Activated naive CD8-positive, alpha-beta T cell treated with anti-CD3 and anti-CD28 coated beads, Interleukin-2, amount 10 ng/mL, durations not matched to agents 7 days and 5 days (primary cell): ENCODE measurements at regions not wholly inside any gene's neighbourhood (a gene's known extent, or its start where the extent isn't known, plus 50 kb on each side); places are given as distances from the start of the nearest gene placed in this dataset.

Experiments used
- ATAC-seq: fragments of 150-1000 bp; cut with Tn5 transposase; one replicate; pipeline ENCODE4 v1.10.0; 2021; ENCODE audit warnings: low read depth, moderate library complexity
- POLR2A ChIA-PET: fragments of 350-600 bp; sonication (Branson Sonifier 250); formaldehyde crosslinking; loops from one replicate; lab custom pipeline; 2021; ENCODE audit warnings: antibody characterized with exemption; lab: Charles Lee
- DNase-seq: peaks from one replicate; pipeline ENCODE4 v3.0.0; 2021
- H3K27ac Mint-ChIP-seq: one replicate; pipeline ENCODE4 v1.8.0; 2022; ENCODE audit warnings: mild to moderate bottlenecking, mixed read lengths
- H3K27me3 Mint-ChIP-seq: one replicate; pipeline ENCODE4 v1.8.0; 2022; ENCODE audit warnings: mild to moderate bottlenecking, moderate library complexity, mixed read lengths
- H3K36me3 Mint-ChIP-seq: one replicate; pipeline ENCODE4 v1.8.0; 2021; ENCODE audit warnings: mild to moderate bottlenecking, mixed read lengths
- H3K4me1 Mint-ChIP-seq: one replicate; pipeline ENCODE4 v1.8.0; 2021; ENCODE audit warnings: mixed read lengths
- H3K4me3 Mint-ChIP-seq: one replicate; pipeline ENCODE4 v1.8.0; 2022; ENCODE audit warnings: mild to moderate bottlenecking, moderate library complexity, mixed read lengths
- H3K9me3 Mint-ChIP-seq: one replicate; pipeline ENCODE4 v1.8.0; 2021; ENCODE audit warnings: mixed read lengths

GRCh38 chr15:35979608-35980007 is 433.6 kb upstream of the DPH6 start:
- no peaks in the 10 kb centered on the region for H3K9me3 Mint-ChIP-seq
- no peak overlapping the region for H3K4me3 Mint-ChIP-seq
- POLR2A ChIA-PET: no interaction called here
- DNase-seq (no peak), ATAC-seq (no peak)
- H3K36me3 Mint-ChIP-seq: no peaks in the 10 kb centered on the region
- H3K4me1 Mint-ChIP-seq: no peaks in the 10 kb centered on the region
- H3K27me3 Mint-ChIP-seq: no peaks in the 10 kb centered on the region
- no peak overlapping the region for H3K27ac Mint-ChIP-seq

DNA sequence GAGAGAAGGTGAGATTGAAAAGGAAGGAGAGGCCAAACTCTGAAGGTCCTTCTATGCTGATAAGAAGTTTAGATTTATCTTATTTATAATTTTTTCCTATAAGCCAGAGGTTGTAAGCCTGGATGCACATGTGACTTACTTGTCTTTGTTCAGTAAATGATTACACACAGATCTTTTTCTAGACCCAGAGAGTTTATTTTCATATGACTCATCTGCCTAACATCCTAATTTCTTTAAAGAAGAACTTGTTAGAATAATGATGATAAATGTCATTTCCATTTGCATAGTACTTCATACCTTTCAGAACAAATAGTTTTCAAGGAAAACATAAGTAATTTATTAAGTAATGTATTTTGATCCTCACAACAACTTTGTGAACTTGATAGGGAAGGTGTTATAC is 434.8 kb upstream of the DPH6 start:
- no peaks in the 10 kb centered on the region for H3K27me3 Mint-ChIP-seq
- no peak overlapping the region for H3K4me3 Mint-ChIP-seq
- no peaks in the 10 kb centered on the region for H3K4me1 Mint-ChIP-seq
- H3K9me3 Mint-ChIP-seq: no peaks in the 10 kb centered on the region
- no peak overlapping the region for H3K27ac Mint-ChIP-seq
- POLR2A ChIA-PET: no interaction called here
- DNase-seq (no peak), ATAC-seq (no peak)
- no peaks in the 10 kb centered on the region for H3K36me3 Mint-ChIP-seq

DNA sequence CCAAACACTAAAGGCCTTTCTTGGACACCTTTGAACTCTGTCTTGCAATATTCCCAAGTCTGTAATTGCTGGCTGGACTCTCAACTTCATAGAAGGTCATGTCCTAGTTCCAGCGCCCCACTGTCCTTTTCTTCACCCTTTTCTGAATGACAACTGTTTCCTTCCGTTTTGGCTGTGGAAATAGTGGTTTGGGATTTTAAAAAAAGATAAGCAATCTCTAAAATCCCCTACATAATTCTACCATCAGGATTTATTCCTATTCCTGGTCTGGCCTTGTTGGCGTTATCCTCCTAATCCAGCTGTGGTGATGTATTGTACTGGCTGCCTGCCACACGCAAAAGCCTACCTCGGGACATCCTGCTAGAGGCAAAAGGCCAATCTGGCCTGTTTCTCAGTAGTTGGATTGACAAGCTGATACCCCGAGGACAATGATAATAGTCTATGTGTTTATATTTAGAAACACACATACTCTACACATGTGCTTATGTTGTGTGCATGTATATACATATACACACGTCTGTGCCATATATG is 440.3 kb upstream of the DPH6 start:
- Mint-ChIP-seq H3K36me3 (no peaks in the 10 kb centered on the region), H3K4me1 (no peaks in the 10 kb centered on the region), H3K4me3 (no peak overlapping the region), H3K9me3 (no peaks in the 10 kb centered on the region), H3K27me3 (no peaks in the 10 kb centered on the region), H3K27ac (no peak overlapping the region)
- ATAC-seq (no peak), DNase-seq (no peak)
- POLR2A ChIA-PET: no interaction called here

- no peaks in the 10 kb centered on the region for H3K9me3 Mint-ChIP-seq
- POLR2A ChIA-PET: no interaction called here
- H3K27ac Mint-ChIP-seq: no peak overlapping the region
- no peaks in the 10 kb centered on the region for H3K27me3 Mint-ChIP-seq
- no peak overlapping the region for H3K4me3 Mint-ChIP-seq
- no peaks in the 10 kb centered on the region for H3K36me3 Mint-ChIP-seq
- no peaks in the 10 kb centered on the region for H3K4me1 Mint-ChIP-seq
- DNase-seq (no peak), ATAC-seq (no peak)
These were observed 441.1 kb upstream of the DPH6 start for GRCh38 chr15:35987056-35987455.

DNA sequence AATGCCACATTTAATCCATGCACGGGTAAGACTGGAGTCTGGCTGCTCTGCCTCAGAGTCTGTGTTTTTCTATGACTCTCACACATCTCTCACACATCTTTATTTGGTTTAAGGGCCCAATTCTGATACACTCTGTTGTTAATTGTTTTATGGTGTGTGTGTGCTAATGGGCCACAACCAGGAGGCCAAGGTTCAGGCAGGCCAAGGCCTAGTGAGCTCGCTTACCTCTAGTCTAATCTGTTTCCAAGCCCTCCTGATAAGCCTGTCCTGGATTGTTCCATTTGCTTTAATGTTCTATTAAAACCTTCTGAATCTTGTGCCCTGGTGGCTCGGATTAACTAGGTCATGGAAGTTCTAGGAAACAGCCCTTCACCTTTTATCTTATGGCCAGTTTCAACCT is 445.4 kb upstream of the DPH6 start:
- Mint-ChIP-seq H3K27ac (no peak overlapping the region), H3K27me3 (no peaks in the 10 kb centered on the region), H3K4me3 (no peak overlapping the region), H3K4me1 (no peaks in the 10 kb centered on the region), H3K9me3 (peaks cover 2% of the 10 kb centered on the region), H3K36me3 (no peaks in the 10 kb centered on the region)
- DNase-seq: no peak
- POLR2A ChIA-PET: no interaction called here
- ATAC-seq: no peak

- POLR2A ChIA-PET: no interaction called here
- no peak overlapping the region for H3K27ac Mint-ChIP-seq
These were observed 446.8 kb upstream of the DPH6 start for GRCh38 chr15:35992791-35993190.

GRCh38 chr15:35993196-35993595 is 447.2 kb upstream of the DPH6 start:
- Mint-ChIP-seq H3K27ac (no peak overlapping the region), H3K36me3 (no peaks in the 10 kb centered on the region), H3K4me1 (no peaks in the 10 kb centered on the region), H3K4me3 (no peak overlapping the region), H3K9me3 (peaks cover 2% of the 10 kb centered on the region), H3K27me3 (no peaks in the 10 kb centered on the region)
- ATAC-seq (no peak), DNase-seq (no peak)
- POLR2A ChIA-PET: no interaction called here

More at GRCh38 chr15:35992791-35993190, 446.8 kb upstream of the DPH6 start:
- Mint-ChIP-seq H3K9me3 (peaks cover 2% of the 10 kb centered on the region), H3K4me1 (no peaks in the 10 kb centered on the region), H3K4me3 (no peak overlapping the region), H3K27me3 (no peaks in the 10 kb centered on the region), H3K36me3 (no peaks in the 10 kb centered on the region)
- ATAC-seq (no peak), DNase-seq (no peak)

DNA sequence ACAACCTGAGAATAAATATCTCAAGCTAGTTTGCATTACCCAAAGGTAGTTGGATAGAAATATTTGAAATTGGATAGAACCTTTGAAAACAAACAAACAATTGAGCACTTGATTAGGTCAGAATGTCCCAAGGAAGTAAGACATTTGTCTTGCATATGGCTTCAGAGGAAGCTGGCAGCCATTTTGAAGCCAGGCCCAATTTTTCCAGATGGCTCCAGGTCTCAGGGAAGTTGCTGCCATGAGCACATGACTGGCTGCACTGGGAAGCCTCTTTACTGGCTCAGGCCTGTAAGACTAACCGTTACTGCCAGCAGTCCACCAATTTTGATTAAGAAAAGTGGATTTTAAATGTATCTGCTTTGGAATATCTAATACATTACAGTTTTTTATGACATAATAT is 448.9 kb upstream of the DPH6 start:
- Mint-ChIP-seq H3K4me1 (no peaks in the 10 kb centered on the region), H3K4me3 (no peak overlapping the region), H3K27me3 (no peaks in the 10 kb centered on the region), H3K9me3 (peaks cover 2% of the 10 kb centered on the region), H3K27ac (no peak overlapping the region), H3K36me3 (no peaks in the 10 kb centered on the region)
- ATAC-seq (no peak), DNase-seq (no peak)
- POLR2A ChIA-PET: no interaction called here

- Mint-ChIP-seq H3K27ac (no peak overlapping the region), H3K4me1 (no peaks in the 10 kb centered on the region), H3K27me3 (no peaks in the 10 kb centered on the region), H3K4me3 (no peak overlapping the region), H3K9me3 (peaks cover 2% of the 10 kb centered on the region), H3K36me3 (no peaks in the 10 kb centered on the region)
- POLR2A ChIA-PET: no interaction called here
- no peak for ATAC-seq
- no peak for DNase-seq
These were observed 453.0 kb upstream of the DPH6 start for GRCh38 chr15:35998663-35999602.

- no peaks in the 10 kb centered on the region for H3K27me3 Mint-ChIP-seq
- H3K9me3 Mint-ChIP-seq: no peaks in the 10 kb centered on the region
- no peaks in the 10 kb centered on the region for H3K36me3 Mint-ChIP-seq
- DNase-seq (no peak), ATAC-seq (no peak)
- no peak overlapping the region for H3K4me3 Mint-ChIP-seq
- H3K27ac Mint-ChIP-seq: no peak overlapping the region
- H3K4me1 Mint-ChIP-seq: no peaks in the 10 kb centered on the region
- POLR2A ChIA-PET: no interaction called here
These were observed 459.0 kb upstream of the DPH6 start for GRCh38 chr15:36004891-36005490.

DNA sequence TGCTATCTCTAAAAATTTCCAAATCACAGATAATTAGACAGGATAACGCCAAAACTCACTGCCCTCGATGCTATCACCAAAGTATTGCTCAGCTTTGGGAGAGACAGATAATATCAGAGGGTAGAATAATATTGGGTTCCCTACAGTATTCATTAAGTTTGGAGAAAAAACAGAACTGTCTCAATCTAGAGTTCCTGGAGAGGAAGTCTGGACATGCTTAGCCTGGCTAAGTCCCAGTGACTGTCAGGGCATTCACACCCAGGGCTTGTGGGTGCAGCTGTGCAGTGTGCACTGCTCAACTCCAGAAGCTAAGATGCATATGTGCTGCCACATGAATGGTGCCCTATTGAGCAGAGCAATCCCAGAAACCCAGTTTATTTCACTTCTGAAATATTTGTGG is 459.6 kb upstream of the DPH6 start:
- no peaks in the 10 kb centered on the region for H3K36me3 Mint-ChIP-seq
- POLR2A ChIA-PET: no interaction called here
- H3K4me3 Mint-ChIP-seq: no peak overlapping the region
- ATAC-seq (no peak), DNase-seq (no peak)
- no peaks in the 10 kb centered on the region for H3K9me3 Mint-ChIP-seq
- H3K27ac Mint-ChIP-seq: no peak overlapping the region
- H3K27me3 Mint-ChIP-seq: no peaks in the 10 kb centered on the region
- H3K4me1 Mint-ChIP-seq: no peaks in the 10 kb centered on the region

DNA sequence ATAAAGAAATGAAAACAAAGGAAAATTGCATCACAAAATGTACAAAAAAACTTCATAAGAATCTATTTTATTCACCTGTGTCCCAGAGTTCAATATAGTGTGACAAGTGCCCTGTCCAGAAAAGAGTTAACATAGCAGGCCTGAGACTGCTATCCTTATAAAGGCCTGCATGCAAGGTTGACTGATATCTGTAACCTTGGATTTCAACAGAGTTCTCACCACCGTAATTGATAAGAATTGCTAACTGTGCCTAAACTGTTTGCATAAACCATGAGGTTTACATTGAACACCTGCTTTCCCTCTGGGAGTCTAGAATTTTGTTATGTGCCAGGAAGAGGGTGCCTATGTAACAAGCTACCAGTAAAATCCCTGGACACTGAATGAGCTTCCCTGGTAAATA is 461.7 kb upstream of the DPH6 start:
- Mint-ChIP-seq H3K27ac (no peak overlapping the region), H3K36me3 (no peaks in the 10 kb centered on the region)
- no peak for ATAC-seq

GRCh38 chr15:36008719-36009118 is 462.8 kb upstream of the DPH6 start:
- Mint-ChIP-seq H3K9me3 (peaks cover 3% of the 10 kb centered on the region), H3K4me1 (no peaks in the 10 kb centered on the region), H3K36me3 (no peaks in the 10 kb centered on the region), H3K27ac (no peak overlapping the region), H3K4me3 (no peak overlapping the region), H3K27me3 (no peaks in the 10 kb centered on the region)
- POLR2A ChIA-PET: no interaction called here
- DNase-seq: no peak
- no peak for ATAC-seq

More for the DNA sequence above, 461.7 kb upstream of the DPH6 start:
- POLR2A ChIA-PET: no interaction called here
- Mint-ChIP-seq H3K4me1 (no peaks in the 10 kb centered on the region), H3K27me3 (no peaks in the 10 kb centered on the region), H3K9me3 (peaks cover 2% of the 10 kb centered on the region), H3K4me3 (no peak overlapping the region)
- no peak for DNase-seq
